Liver (tissue), 8 donors: ENCODE measurements at regions not wholly inside any gene's neighbourhood (a gene's known extent, or its start where the extent isn't known, plus 50 kb on each side); places are given as distances from the start of the nearest gene placed in this dataset.

Experiments used
- DNase-seq: peaks from one replicate; pipeline ENCODE4 v3.0.0-alpha.2; 2017; ENCODE audit warnings: low spot score
- H3K27ac ChIP-seq, 2 donors: one replicate each; pipeline ENCODE4 v1.7.0; 2013; ENCODE audit warnings: inconsistent platforms in 2 of 2, low read length in 2 of 2, control low read depth in 1 of 2, low read depth in 1 of 2, mild to moderate bottlenecking in 1 of 2
- H3K27me3 ChIP-seq, 4 donors: one replicate each; pipeline versions ENCODE4 v1.6.1 to v1.7.0; 2013; ENCODE audit warnings: low read length in 3 of 4, inconsistent platforms in 1 of 4, mild to moderate bottlenecking in 1 of 4, moderate library complexity in 1 of 4; ENCODE audit not compliant: control insufficient read depth in 4 of 4, insufficient read depth in 4 of 4
- H3K36me3 ChIP-seq, 4 donors: one replicate each; pipeline versions ENCODE4 v1.6.1 to v1.7.0; 2013; ENCODE audit warnings: low read length in 3 of 4, mild to moderate bottlenecking in 3 of 4, low read depth in 1 of 4, moderate library complexity in 1 of 4; ENCODE audit not compliant: control insufficient read depth in 4 of 4, insufficient read depth in 3 of 4
- H3K4me1 ChIP-seq, 4 donors: one replicate each; pipeline versions ENCODE4 v1.6.1 to v1.7.0; 2013; ENCODE audit warnings: low read length in 3 of 4, mild to moderate bottlenecking in 3 of 4, moderate library complexity in 1 of 4; ENCODE audit not compliant: control insufficient read depth in 4 of 4, insufficient read depth in 4 of 4
- H3K4me3 ChIP-seq, 3 donors: one replicate each; pipeline versions ENCODE4 v1.6.1 to v1.7.0; 2013; ENCODE audit warnings: low read length in 3 of 3, control low read depth in 1 of 3, low read depth in 1 of 3, mild to moderate bottlenecking in 1 of 3
- H3K9ac ChIP-seq, 2 donors: one replicate each; pipeline ENCODE4 v1.7.0; 2013; ENCODE audit warnings: low read length in 2 of 2, mild to moderate bottlenecking in 2 of 2, moderate library complexity in 2 of 2, control low read depth in 1 of 2, low read depth in 1 of 2
- H3K9me3 ChIP-seq, 4 donors: one replicate each; pipeline versions ENCODE4 v1.6.1 to v1.7.0; 2013; ENCODE audit warnings: low read length in 3 of 4; ENCODE audit not compliant: control insufficient read depth in 4 of 4
- FOXA1 ChIP-seq: IDR thresholded peaks from 2 replicates; pipeline ENCODE4 v1.6.1; 2016; ENCODE audit warnings: antibody characterized with exemption
- FOXA2 ChIP-seq: IDR thresholded peaks from 2 replicates; pipeline ENCODE4 v1.6.1; 2016; ENCODE audit warnings: antibody characterized with exemption
- GABPA ChIP-seq, 2 donors: IDR thresholded peaks in 1 of 2; conservative IDR thresholded peaks in 1 of 2; 2 replicates each; pipeline ENCODE4 v1.6.1; 2016; ENCODE audit warnings: antibody characterized with exemption in 2 of 2, mild to moderate bottlenecking in 1 of 2, moderate library complexity in 1 of 2
- HNF4G ChIP-seq: IDR thresholded peaks from 2 replicates; pipeline ENCODE4 v1.6.1; 2016; ENCODE audit warnings: antibody characterized with exemption
- JUND ChIP-seq, 2 donors: IDR thresholded peaks; 2 replicates each; pipeline ENCODE4 v1.6.1; 2016; ENCODE audit warnings: antibody characterized with exemption in 2 of 2
- NR2F2 ChIP-seq: IDR thresholded peaks from 2 replicates; pipeline ENCODE4 v1.6.1; 2016; ENCODE audit warnings: antibody characterized with exemption
- RAD21 ChIP-seq, 2 donors: IDR thresholded peaks; 2 replicates each; pipeline ENCODE4 v1.6.1; 2016; ENCODE audit warnings: antibody characterized with exemption in 2 of 2, mild to moderate bottlenecking in 2 of 2
- SP1 ChIP-seq: IDR thresholded peaks from 2 replicates; pipeline ENCODE4 v1.6.1; 2018; ENCODE audit warnings: antibody characterized with exemption, mild to moderate bottlenecking
- WGBS: extraction: QIAGEN DNeasy Blood & Tissue Kit; methylation state at CpG from one replicate; pipeline ENCODE4 v1.1.7; 2013; 5-methylcytosine and 5-hydroxymethylcytosine counted together
- TF ChIP-seq, protein P1 (sequence below): IDR thresholded peaks from 2 replicates; pipeline ENCODE4 v1.6.1; 2016; ENCODE audit warnings: antibody characterized with exemption
- TF ChIP-seq, protein P2 (sequence below): IDR thresholded peaks from 2 replicates; pipeline ENCODE4 v1.6.1; 2016; ENCODE audit warnings: antibody characterized with exemption
- TF ChIP-seq, protein P3 (sequence below): fragments of 150-350 bp; IDR thresholded peaks from 2 replicates; pipeline ENCODE4 v1.5.1; 2017; ENCODE audit warnings: improper control_type of control experiment, low read depth, low read length; ENCODE audit not compliant: missing input control
- TF ChIP-seq, protein P4 (sequence below): IDR thresholded peaks from 2 replicates; pipeline ENCODE4 v1.6.1; 2016; ENCODE audit warnings: antibody characterized with exemption
- donor health status: healthy.
- donor health status: healthy.
- donor health status: healthy.
- donor health status: healthy.
- donor health status: healthy.

DNA sequence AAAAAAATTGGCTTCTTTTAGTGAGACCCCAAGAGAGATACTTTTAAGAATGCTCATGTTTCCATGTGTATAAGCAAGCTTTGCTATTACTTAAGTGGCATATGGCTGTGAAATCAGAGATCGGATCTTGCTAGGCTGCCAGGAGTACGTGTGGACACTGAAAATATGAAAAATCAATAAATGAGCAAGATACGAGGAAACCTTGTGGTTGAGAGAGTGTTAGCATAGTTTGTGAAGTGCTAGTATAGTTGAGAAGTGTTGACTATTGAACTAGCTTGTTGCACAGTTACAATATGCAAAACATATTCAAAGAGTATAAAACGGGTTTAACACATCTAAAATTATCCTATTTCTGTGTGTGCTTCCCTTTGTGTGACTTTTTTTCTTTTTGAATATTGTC, 230.9 kb upstream of the NOVA1 start:
- 77% methylated on average over 4 of the region's 4 CpGs for WGBS
- Histone ChIP-seq H3K9me3 (no peaks in the 10 kb centered on the region), H3K27me3 (no peaks in the 10 kb centered on the region), H3K9ac (no peak overlapping the region), H3K27ac (no peak overlapping the region), H3K36me3 (no peaks in the 10 kb centered on the region), H3K4me3 (no peak overlapping the region), H3K4me1 (no peaks in the 10 kb centered on the region)
- TF ChIP-seq NR2F2: no peak
- no peak for DNase-seq

GRCh38 chr14:26833621-26834176, 235.9 kb upstream of the NOVA1 start:
- Histone ChIP-seq H3K27me3 (no peaks in the 10 kb centered on the region), H3K4me1 (no peaks in the 10 kb centered on the region), H3K4me3 (no peak overlapping the region), H3K9ac (no peak overlapping the region), H3K27ac (no peak overlapping the region), H3K9me3 (no peaks in the 10 kb centered on the region), H3K36me3 (no peaks in the 10 kb centered on the region)
- TF ChIP-seq, protein P1, sequence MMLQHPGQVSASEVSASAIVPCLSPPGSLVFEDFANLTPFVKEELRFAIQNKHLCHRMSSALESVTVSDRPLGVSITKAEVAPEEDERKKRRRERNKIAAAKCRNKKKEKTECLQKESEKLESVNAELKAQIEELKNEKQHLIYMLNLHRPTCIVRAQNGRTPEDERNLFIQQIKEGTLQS: no peak
- TF ChIP-seq FOXA2: no peak
- TF ChIP-seq, protein P2, sequence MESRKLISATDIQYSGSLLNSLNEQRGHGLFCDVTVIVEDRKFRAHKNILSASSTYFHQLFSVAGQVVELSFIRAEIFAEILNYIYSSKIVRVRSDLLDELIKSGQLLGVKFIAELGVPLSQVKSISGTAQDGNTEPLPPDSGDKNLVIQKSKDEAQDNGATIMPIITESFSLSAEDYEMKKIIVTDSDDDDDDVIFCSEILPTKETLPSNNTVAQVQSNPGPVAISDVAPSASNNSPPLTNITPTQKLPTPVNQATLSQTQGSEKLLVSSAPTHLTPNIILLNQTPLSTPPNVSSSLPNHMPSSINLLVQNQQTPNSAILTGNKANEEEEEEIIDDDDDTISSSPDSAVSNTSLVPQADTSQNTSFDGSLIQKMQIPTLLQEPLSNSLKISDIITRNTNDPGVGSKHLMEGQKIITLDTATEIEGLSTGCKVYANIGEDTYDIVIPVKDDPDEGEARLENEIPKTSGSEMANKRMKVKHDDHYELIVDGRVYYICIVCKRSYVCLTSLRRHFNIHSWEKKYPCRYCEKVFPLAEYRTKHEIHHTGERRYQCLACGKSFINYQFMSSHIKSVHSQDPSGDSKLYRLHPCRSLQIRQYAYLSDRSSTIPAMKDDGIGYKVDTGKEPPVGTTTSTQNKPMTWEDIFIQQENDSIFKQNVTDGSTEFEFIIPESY: no peak
- no peak for TF ChIP-seq JUND (IDR thresholded peaks at IDR 0.05)
- no peak for TF ChIP-seq SP1
- TF ChIP-seq, protein P3, sequence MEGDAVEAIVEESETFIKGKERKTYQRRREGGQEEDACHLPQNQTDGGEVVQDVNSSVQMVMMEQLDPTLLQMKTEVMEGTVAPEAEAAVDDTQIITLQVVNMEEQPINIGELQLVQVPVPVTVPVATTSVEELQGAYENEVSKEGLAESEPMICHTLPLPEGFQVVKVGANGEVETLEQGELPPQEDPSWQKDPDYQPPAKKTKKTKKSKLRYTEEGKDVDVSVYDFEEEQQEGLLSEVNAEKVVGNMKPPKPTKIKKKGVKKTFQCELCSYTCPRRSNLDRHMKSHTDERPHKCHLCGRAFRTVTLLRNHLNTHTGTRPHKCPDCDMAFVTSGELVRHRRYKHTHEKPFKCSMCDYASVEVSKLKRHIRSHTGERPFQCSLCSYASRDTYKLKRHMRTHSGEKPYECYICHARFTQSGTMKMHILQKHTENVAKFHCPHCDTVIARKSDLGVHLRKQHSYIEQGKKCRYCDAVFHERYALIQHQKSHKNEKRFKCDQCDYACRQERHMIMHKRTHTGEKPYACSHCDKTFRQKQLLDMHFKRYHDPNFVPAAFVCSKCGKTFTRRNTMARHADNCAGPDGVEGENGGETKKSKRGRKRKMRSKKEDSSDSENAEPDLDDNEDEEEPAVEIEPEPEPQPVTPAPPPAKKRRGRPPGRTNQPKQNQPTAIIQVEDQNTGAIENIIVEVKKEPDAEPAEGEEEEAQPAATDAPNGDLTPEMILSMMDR: no peak
- no peak for TF ChIP-seq GABPA (IDR thresholded peaks at IDR 0.05 in 1 of 2, conservative IDR thresholded peaks at IDR 0.05 in 1 of 2)
- no peak for TF ChIP-seq NR2F2
- no peak for TF ChIP-seq HNF4G
- no peak for TF ChIP-seq RAD21 (IDR thresholded peaks at IDR 0.05)
- TF ChIP-seq, protein P4, sequence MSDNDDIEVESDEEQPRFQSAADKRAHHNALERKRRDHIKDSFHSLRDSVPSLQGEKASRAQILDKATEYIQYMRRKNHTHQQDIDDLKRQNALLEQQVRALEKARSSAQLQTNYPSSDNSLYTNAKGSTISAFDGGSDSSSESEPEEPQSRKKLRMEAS: no peak
- no peak for DNase-seq

- Histone ChIP-seq H3K27me3 (no peaks in the 10 kb centered on the region), H3K27ac (no peak overlapping the region), H3K36me3 (no peaks in the 10 kb centered on the region), H3K4me1 (peaks cover 0 to 1% (median 0%) of the 10 kb centered on the region in 4 donors), H3K9ac (no peak overlapping the region), H3K9me3 (no peaks in the 10 kb centered on the region), H3K4me3 (no peak overlapping the region)
- TF ChIP-seq, protein P1: no peak
- TF ChIP-seq FOXA1: no peak
- TF ChIP-seq, protein P4: no peak
- no peak for DNase-seq
- WGBS: 51% methylated on average over 4 of the region's 4 CpGs
Observed at GRCh38 chr14:26835979-26836570, 238.2 kb upstream of the NOVA1 start.
